Activated CD4-positive, alpha-beta T cell treated with anti-CD3 and anti-CD28 coated beads for 24 hours (primary cell): ENCODE measurements at regions not wholly inside any gene's neighbourhood (a gene's known extent, or its start where the extent isn't known, plus 50 kb on each side); places are given as distances from the start of the nearest gene placed in this dataset.

ENCODE experiments used
- DNase-seq, 2 donors: peaks; one replicate each; pipeline ENCODE4 v3.0.0-alpha.2; 2020; ENCODE audit warnings: low read depth in 2 of 2

GRCh38 chr11:71075871-71076420 lies 176.4 kb downstream of the SHANK2 start:
- DNase-seq = no peak

GRCh38 chr11:71075116-71075720 lies 177.2 kb downstream of the SHANK2 start:
- no peak for DNase-seq

DNA sequence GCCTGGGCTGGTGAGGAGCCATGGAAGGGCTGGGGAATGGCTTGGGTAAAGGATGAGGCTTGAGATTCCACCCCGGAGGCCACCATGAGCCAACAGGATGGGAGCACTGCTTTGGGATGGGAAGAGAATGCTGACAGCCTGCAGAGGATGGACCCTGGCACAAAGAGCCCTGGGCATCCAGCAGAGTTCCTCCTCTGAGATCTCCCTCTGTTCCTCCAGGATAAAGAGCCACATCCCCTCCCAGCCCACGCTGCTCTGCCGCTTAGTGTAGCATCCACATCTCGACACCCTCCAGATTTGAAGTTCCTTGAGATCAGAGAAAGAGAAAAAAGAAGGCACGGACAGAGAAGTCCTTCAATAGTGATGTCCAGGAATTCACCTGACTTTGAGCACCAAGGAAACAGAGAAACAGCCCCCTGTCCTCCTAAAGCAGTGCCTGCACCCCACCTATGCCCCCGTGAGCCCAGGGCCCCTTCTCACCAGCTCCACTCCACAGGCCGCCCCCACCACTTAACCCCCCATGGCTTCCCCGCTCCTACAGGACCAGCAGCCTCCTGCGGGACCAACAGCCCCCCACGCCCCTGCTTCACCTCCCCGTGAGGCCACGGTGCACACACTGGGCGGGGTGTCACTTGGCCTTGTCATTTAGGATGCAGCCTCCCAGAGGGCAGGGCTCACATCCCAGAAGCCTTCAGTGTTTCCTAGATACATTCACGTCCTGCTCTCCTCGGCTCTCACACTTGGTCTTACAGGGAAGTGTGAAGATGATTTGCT lies 180.5 kb downstream of the SHANK2 start:
- no peak for DNase-seq

DNA sequence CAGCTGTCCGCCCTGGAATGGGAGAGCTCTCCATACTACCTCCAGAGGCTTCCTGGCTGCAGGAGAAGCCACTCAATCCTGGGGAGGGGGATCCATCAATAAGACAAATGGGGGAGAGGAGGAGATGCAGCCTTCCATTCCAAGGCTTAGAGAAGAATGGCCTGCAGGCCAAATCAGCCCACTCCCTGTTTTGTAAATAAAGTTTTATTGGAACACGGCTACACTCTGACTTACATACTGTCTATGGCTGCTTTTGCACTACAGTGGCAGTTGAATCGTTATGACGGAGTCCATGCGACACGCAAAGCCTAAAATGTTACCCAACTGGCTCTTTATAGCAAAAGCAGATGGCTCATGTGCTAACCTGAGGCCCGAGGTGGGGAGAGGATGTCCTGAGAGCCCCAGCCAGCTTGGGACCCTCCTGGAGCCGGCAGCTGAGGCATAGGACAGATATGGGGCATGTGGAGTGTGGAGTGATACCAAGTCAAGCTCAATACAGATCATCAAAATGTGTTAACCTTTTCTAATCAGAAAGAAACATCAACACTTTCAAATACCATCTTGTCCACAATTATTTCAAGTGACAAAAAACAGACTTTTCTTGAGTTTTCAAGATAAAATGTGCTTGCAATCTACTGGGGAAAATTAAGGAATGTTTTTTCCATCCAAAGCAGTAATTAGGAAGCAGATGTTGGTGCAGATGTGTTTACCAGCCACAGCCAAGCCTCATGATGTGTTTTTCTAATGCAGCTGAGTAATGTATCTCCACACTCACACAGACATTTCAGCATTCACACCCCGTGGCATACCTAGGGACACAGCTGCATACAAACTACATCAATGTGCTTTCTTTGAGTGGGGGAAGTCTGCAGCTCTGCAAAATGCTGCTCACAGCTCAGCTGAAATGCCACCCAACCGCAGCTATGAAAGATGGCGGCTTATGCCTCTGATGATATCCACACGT lies 181.6 kb downstream of the SHANK2 start:
- DNase-seq = no peak

- DNase-seq = no peak
These were observed 183.4 kb downstream of the SHANK2 start for GRCh38 chr11:71068963-71069362.

DNA sequence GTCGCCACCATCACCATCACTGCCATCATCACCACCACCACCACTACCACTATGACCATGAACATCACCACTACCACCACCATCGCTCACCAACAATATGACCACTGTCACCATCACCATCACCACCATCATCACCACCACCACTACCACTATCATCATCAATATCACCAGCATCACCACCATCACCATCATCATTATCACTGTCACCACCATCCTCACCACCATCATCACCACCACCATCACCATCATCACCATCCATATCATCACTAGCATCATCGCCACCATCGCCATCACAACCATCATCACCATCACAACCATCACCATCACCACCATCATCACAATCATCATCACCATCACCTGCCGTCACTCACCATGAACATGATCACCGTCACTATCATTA lies 184.6 kb downstream of the SHANK2 start:
- DNase-seq = no peak

GRCh38 chr11:71066311-71066710 lies 186.1 kb downstream of the SHANK2 start:
- no peak for DNase-seq

GRCh38 chr11:71065841-71066240 lies 186.5 kb downstream of the SHANK2 start:
- DNase-seq = no peak

DNA sequence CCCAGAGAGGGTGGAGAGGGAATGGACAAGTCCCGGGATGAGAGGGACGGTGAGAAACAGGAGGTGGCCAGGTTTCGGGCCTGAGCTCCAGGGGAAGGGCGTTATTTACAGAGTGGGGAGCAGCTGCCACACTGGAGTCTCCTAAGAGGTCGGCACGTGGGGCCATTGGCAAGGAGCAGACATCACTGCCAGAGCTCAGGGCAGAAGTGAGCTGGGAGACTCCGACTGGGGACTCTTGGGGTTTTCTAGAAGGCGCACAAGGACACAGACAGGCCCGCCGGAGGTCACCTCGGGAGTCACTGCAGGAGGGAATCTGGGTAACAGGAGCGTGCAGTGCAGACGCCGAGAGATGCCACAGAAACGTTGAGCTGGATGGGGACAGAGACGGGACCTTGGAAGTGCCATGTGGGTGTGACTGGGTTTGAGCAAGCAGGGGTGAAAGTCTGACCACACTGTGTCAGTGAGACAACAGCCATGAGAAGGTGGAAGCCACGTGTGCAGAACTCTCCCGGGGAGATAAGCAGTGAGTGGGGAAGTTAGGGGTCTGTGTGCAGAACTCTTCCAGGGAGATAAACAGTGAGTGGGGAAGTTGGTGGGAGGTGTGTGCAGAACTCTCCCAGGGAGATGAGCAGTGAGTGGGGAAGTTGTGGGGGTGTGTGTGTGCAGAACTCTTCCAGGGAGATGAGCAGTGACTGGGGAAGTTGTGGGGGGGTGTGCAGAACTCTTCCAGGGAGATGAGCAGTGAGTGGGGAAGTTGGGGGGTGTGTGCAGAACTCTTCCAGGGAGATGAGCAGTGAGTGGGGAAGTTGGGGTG lies 187.5 kb downstream of the SHANK2 start:
- DNase-seq = no peak

DNA sequence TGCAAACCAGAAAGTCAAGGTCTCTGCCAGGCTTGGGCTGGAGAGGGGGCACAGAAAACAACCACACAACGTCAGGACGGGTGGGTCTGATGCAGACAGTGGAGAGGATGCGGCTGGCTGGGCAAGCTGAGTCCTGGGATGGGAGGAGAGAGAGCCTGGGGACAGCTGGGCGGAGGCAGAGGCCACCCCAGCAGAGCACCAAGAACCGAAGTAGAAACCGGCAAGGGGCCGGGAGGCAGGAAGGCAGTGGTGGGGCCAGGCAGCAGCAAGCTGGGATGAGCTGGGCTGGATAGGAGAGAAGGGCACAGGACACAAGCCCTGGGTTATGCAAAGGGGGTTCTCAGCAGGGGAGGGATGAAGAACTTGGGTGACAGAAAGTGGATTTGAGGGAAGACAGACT lies 188.2 kb downstream of the SHANK2 start:
- DNase-seq = no peak

GRCh38 chr11:71063129-71063528 lies 189.2 kb downstream of the SHANK2 start:
- no peak for DNase-seq

GRCh38 chr11:71062199-71062598 lies 190.2 kb downstream of the SHANK2 start:
- DNase-seq = no peak

- no peak for DNase-seq
These were observed 192.0 kb downstream of the SHANK2 start for GRCh38 chr11:71060391-71060791.

DNA sequence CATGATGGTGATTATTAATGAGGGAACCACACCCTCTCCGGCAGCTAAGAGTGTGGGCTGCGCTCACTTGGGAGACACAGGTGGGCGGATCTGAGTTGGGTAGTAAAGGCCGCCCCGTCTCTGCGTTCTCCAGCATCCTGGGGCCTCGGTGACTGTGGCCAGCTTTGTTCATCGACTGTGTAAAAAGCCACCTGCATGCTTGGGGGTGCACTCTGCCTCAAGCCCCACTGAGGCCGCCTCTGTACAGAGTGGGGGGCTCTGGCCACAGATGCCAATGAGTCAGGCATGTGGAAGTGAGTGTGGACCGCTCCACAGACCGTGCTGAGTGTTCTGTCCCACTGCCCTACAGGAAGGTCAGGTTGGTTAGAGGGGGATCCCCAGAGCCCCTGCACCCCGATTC lies 192.7 kb downstream of the SHANK2 start:
- no peak for DNase-seq

GRCh38 chr11:71055925-71056324 lies 196.5 kb downstream of the SHANK2 start:
- no peak for DNase-seq
